ENCODE measurements at regions not wholly inside any gene's neighbourhood (a gene's known extent, or its start where the extent isn't known, plus 50 kb on each side); places are given as distances from the start of the nearest gene placed in this dataset.

GRCh38 chr2:114063346-114063745 is 173.5 kb downstream of the ACTR3 start:
- Histone ChIP-seq H3K27me3 (ENCODE audit: low read depth, low read length) (peaks cover 13% of the 10 kb centered on the region), H3K9ac (ENCODE audit: low read length) (no peak overlapping the region), H3K4me3 (ENCODE audit: low read length) (no peak overlapping the region), H3K4me2 (ENCODE audit: low read length) (no peak overlapping the region), H3K79me2 (ENCODE audit: low read length) (no peaks in the 10 kb centered on the region), H3K27ac (ENCODE audit: low read length) (no peak overlapping the region), H4K20me1 (ENCODE audit: insufficient read depth, low read length) (no peaks in the 10 kb centered on the region), H3K4me1 (ENCODE audit: low read length) (no peaks in the 10 kb centered on the region), H2AFZ (ENCODE audit: low read depth, low read length) (no peak overlapping the region), H3K9me3 (ENCODE audit: insufficient read depth, low read length) (no peaks in the 10 kb centered on the region), H3K36me3 (replicated peaks; ENCODE audit: low read depth, low read length) (no peaks in the 10 kb centered on the region)
- no peak for TF ChIP-seq EZH2phosphoT487 (IDR thresholded peaks at IDR 0.05; ENCODE audit: low read depth)
- no peak for TF ChIP-seq CTCF (IDR thresholded peaks at IDR 0.05; ENCODE audit: low read depth, low read length)

- no peaks in the 10 kb centered on the region for H3K4me1 ChIP-seq (ENCODE audit: low read length)
- H3K27ac ChIP-seq (ENCODE audit: low read length), result no peak overlapping the region
- peaks cover 17% of the 10 kb centered on the region for H3K27me3 ChIP-seq (ENCODE audit: low read depth, low read length)
- no peak overlapping the region for H3K4me2 ChIP-seq (ENCODE audit: low read length)
- no peaks in the 10 kb centered on the region for H3K79me2 ChIP-seq (ENCODE audit: low read length)
- no peak overlapping the region for H3K9ac ChIP-seq (ENCODE audit: low read length)
- no peaks in the 10 kb centered on the region for H3K9me3 ChIP-seq (ENCODE audit: insufficient read depth, low read length)
- no peak overlapping the region for H2AFZ ChIP-seq (ENCODE audit: low read depth, low read length)
- H4K20me1 ChIP-seq (ENCODE audit: insufficient read depth, low read length), result no peaks in the 10 kb centered on the region
- H3K4me3 ChIP-seq (ENCODE audit: low read length), result no peak overlapping the region
- no peak for TF ChIP-seq EZH2phosphoT487 (IDR thresholded peaks at IDR 0.05; ENCODE audit: low read depth)
- TF ChIP-seq CTCF (IDR thresholded peaks at IDR 0.05; ENCODE audit: low read depth, low read length), result no peak
- H3K36me3 ChIP-seq (replicated peaks; ENCODE audit: low read depth, low read length), result no peaks in the 10 kb centered on the region
Observed at GRCh38 chr2:114065731-114066130, 175.8 kb downstream of the ACTR3 start.

- Histone ChIP-seq H3K9me3 (ENCODE audit: insufficient read depth, low read length) (no peaks in the 10 kb centered on the region), H3K4me1 (ENCODE audit: low read length) (no peaks in the 10 kb centered on the region), H3K27me3 (ENCODE audit: low read depth, low read length) (peaks cover 18% of the 10 kb centered on the region), H3K36me3 (replicated peaks; ENCODE audit: low read depth, low read length) (no peaks in the 10 kb centered on the region), H3K27ac (ENCODE audit: low read length) (no peak overlapping the region), H3K4me2 (ENCODE audit: low read length) (no peak overlapping the region), H2AFZ (ENCODE audit: low read depth, low read length) (no peak overlapping the region), H3K9ac (ENCODE audit: low read length) (no peak overlapping the region), H3K79me2 (ENCODE audit: low read length) (no peaks in the 10 kb centered on the region), H4K20me1 (ENCODE audit: insufficient read depth, low read length) (no peaks in the 10 kb centered on the region), H3K4me3 (ENCODE audit: low read length) (no peak overlapping the region)
- no peak for TF ChIP-seq EZH2phosphoT487 (IDR thresholded peaks at IDR 0.05; ENCODE audit: low read depth)
- TF ChIP-seq CTCF (IDR thresholded peaks at IDR 0.05; ENCODE audit: low read depth, low read length), result no peak
Observed at GRCh38 chr2:114066186-114066747, 176.4 kb downstream of the ACTR3 start.

- Histone ChIP-seq H3K27ac (ENCODE audit: low read length) (no peak overlapping the region), H3K4me3 (ENCODE audit: low read length) (no peak overlapping the region), H3K4me2 (ENCODE audit: low read length) (no peak overlapping the region), H4K20me1 (ENCODE audit: insufficient read depth, low read length) (no peaks in the 10 kb centered on the region), H2AFZ (ENCODE audit: low read depth, low read length) (no peak overlapping the region), H3K9ac (ENCODE audit: low read length) (no peak overlapping the region), H3K79me2 (ENCODE audit: low read length) (no peaks in the 10 kb centered on the region), H3K9me3 (ENCODE audit: insufficient read depth, low read length) (no peaks in the 10 kb centered on the region), H3K4me1 (ENCODE audit: low read length) (no peaks in the 10 kb centered on the region), H3K36me3 (replicated peaks; ENCODE audit: low read depth, low read length) (no peaks in the 10 kb centered on the region), H3K27me3 (ENCODE audit: low read depth, low read length) (peaks cover 20% of the 10 kb centered on the region)
- TF ChIP-seq EZH2phosphoT487 (IDR thresholded peaks at IDR 0.05; ENCODE audit: low read depth), result no peak
- TF ChIP-seq CTCF (IDR thresholded peaks at IDR 0.05; ENCODE audit: low read depth, low read length), result no peak
Observed at GRCh38 chr2:114068438-114068837, 178.5 kb downstream of the ACTR3 start.

All from OCI-LY3 (cell line).